SK-N-SH (cell line): ENCODE measurements at regions not wholly inside any gene's neighbourhood (a gene's known extent, or its start where the extent isn't known, plus 50 kb on each side); places are given as distances from the start of the nearest gene placed in this dataset.

Experiments used
- CTCF ChIA-PET: fragments of 300-600, 350-600 bp; formaldehyde crosslinking; extraction: SDS; loops from one replicate; lab custom pipeline; 2021; lab: Yijun Ruan, JAX
- POLR2A ChIA-PET: fragments of 350-600 bp; sonication (Branson Sonifier 250); formaldehyde crosslinking; extraction: SDS; loops from one replicate; lab custom pipeline; 2020; ENCODE audit warnings: antibody characterized with exemption, inconsistent platforms; lab: Yijun Ruan, JAX
- DNase-seq: peaks from one replicate; pipeline ENCODE4 v3.0.0; 2012
- H2AFZ ChIP-seq: fragments of 200-600 bp; sonication (generic); 2 replicates; pipeline ENCODE4 v1.8.1; 2016; ENCODE audit warnings: antibody characterized with exemption, mild to moderate bottlenecking, low read depth
- H3F3A ChIP-seq: fragments of 200-600 bp; sonication (generic); replicated peaks from 2 replicates; pipeline ENCODE3; 2016; ENCODE audit warnings: antibody characterized with exemption, mild to moderate bottlenecking; ENCODE audit not compliant: insufficient read depth
- H3K27ac ChIP-seq, 2 experiments: fragments of 200-500 bp in 1 of 2; fragments of 200-600 bp in 1 of 2; sonication (Bioruptor generic) in 1 of 2; sonication (generic), shearing (Covaris generic) in 1 of 2; 2 replicates each; pipeline versions ENCODE4 v1.5.1 to v1.6.1; 2014 to 2016; ENCODE audit warnings: low read depth in 2 of 2, inconsistent platforms in 1 of 2, low read length in 1 of 2, mild to moderate bottlenecking in 1 of 2, mixed read lengths in 1 of 2
- H3K27me3 ChIP-seq: fragments of 200-600 bp; sonication (generic), shearing (Covaris generic); 2 replicates; pipeline ENCODE4 v1.6.1; 2016; ENCODE audit warnings: mixed run types; ENCODE audit not compliant: insufficient read depth
- H3K36me3 ChIP-seq, 2 experiments: fragments of 200-500 bp in 1 of 2; fragments of 200-600 bp in 1 of 2; sonication (Bioruptor generic) in 1 of 2; sonication (generic) in 1 of 2; replicated peaks in 1 of 2; 2 replicates each; pipeline versions ENCODE3 to v1.5.1; 2014 to 2016; ENCODE audit warnings: low read length in 1 of 2, mild to moderate bottlenecking in 1 of 2; ENCODE audit not compliant: insufficient read depth in 2 of 2, control insufficient read depth in 1 of 2
- H3K4me1 ChIP-seq, 2 experiments: fragments of 200-500 bp in 1 of 2; fragments of 200-600 bp in 1 of 2; sonication (Bioruptor generic) in 1 of 2; sonication (generic), shearing (Covaris generic) in 1 of 2; 2 replicates each; pipeline versions ENCODE4 v1.5.1 to v1.6.1; 2014 to 2016; ENCODE audit warnings: low read depth in 1 of 2, low read length in 1 of 2, mixed run types in 1 of 2; ENCODE audit not compliant: insufficient read depth in 2 of 2, control insufficient read depth in 1 of 2
- H3K4me2 ChIP-seq: fragments of 200-600 bp; sonication (generic), shearing (Covaris generic); 2 replicates; pipeline ENCODE4 v1.6.1; 2017; ENCODE audit warnings: mixed run types
- H3K4me3 ChIP-seq, 2 experiments: fragments of 200-500 bp in 1 of 2; fragments of 200-600 bp in 1 of 2; sonication (Bioruptor generic) in 1 of 2; sonication (generic), shearing (Covaris generic) in 1 of 2; 2 replicates each; pipeline versions ENCODE4 v1.5.1 to v1.8.1; 2014 to 2016; ENCODE audit warnings: low read depth in 2 of 2, inconsistent platforms in 1 of 2, low read length in 1 of 2, mild to moderate bottlenecking in 1 of 2, mixed read lengths in 1 of 2, moderate library complexity in 1 of 2
- H3K79me2 ChIP-seq: fragments of 200-600 bp; sonication (generic); 2 replicates; pipeline ENCODE4 v1.8.1; 2017; ENCODE audit warnings: mild to moderate bottlenecking; ENCODE audit not compliant: insufficient read depth
- H3K9ac ChIP-seq: fragments of 200-600 bp; sonication (generic); 2 replicates; pipeline ENCODE4 v1.6.1; 2017; ENCODE audit warnings: mixed run types
- H3K9me2 ChIP-seq: fragments of 200-600 bp; sonication (generic); 2 replicates; pipeline ENCODE4 v1.6.1; 2017; ENCODE audit warnings: mixed run types
- H3K9me3 ChIP-seq: fragments of 200-600 bp; sonication (generic); 2 replicates; pipeline ENCODE4 v1.6.1; 2017; ENCODE audit warnings: mixed run types, mild to moderate bottlenecking, moderate library complexity
- H4K20me1 ChIP-seq: fragments of 200-600 bp; sonication (generic); 2 replicates; pipeline ENCODE4 v1.6.1; 2017; ENCODE audit warnings: mild to moderate bottlenecking, mixed run types; ENCODE audit not compliant: insufficient read depth
- CHD2 ChIP-seq: fragments of 150-350 bp; IDR thresholded peaks from 2 replicates; pipeline ENCODE4 v1.6.1; 2018; ENCODE audit warnings: low read length; ENCODE audit not compliant: partially characterized antibody
- ELF1 ChIP-seq: IDR thresholded peaks from 2 replicates; pipeline ENCODE4 v1.4.0; 2012
- EZH2phosphoT487 ChIP-seq: fragments of 200-600 bp; sonication (generic); IDR thresholded peaks from 2 replicates; pipeline ENCODE4 v1.6.1; 2017; ENCODE audit warnings: low read depth, mixed run types, mild to moderate bottlenecking, antibody characterized with exemption, moderate library complexity, borderline replicate concordance
- FOSL2 ChIP-seq: IDR thresholded peaks from 2 replicates; pipeline ENCODE4 v1.4.0; 2012; ENCODE audit warnings: low read depth, mild to moderate bottlenecking, moderate library complexity, borderline replicate concordance
- FOXM1 ChIP-seq: IDR thresholded peaks from 2 replicates; pipeline ENCODE4 v1.4.0; 2012; ENCODE audit warnings: low read depth, mild to moderate bottlenecking
- GABPA ChIP-seq: IDR thresholded peaks from 2 replicates; pipeline ENCODE4 v1.4.0; 2012; ENCODE audit warnings: low read depth, mild to moderate bottlenecking
- GATA2 ChIP-seq: sonication (generic); formaldehyde crosslinking; IDR thresholded peaks from 2 replicates; pipeline ENCODE4 v1.5.0; 2020; ENCODE audit warnings: mild to moderate bottlenecking, missing genetic modification reagents
- IRF3 ChIP-seq: fragments of 150-350 bp; IDR thresholded peaks from 2 replicates; pipeline ENCODE4 v1.6.1; 2016; ENCODE audit warnings: mild to moderate bottlenecking, low read depth, low read length
- JUND ChIP-seq: IDR thresholded peaks from 2 replicates; pipeline ENCODE4 v1.4.0; 2012
- MEF2A ChIP-seq: IDR thresholded peaks from 2 replicates; pipeline ENCODE4 v1.4.0; 2012; ENCODE audit warnings: low read depth, borderline replicate concordance
- MXI1 ChIP-seq: IDR thresholded peaks from 2 replicates; pipeline ENCODE4 v1.6.1; 2012; ENCODE audit warnings: mild to moderate bottlenecking, low read depth, low read length, improper control_type of control experiment
- NFIC ChIP-seq: IDR thresholded peaks from 2 replicates; pipeline ENCODE4 v1.4.0; 2012; ENCODE audit warnings: borderline replicate concordance
- POLR2AphosphoS5 ChIP-seq: IDR thresholded peaks from 2 replicates; pipeline ENCODE4 v1.6.1; 2012; ENCODE audit warnings: low read depth, low read length
- RAD21 ChIP-seq: IDR thresholded peaks from 2 replicates; pipeline ENCODE4 v1.6.1; 2012; ENCODE audit warnings: mild to moderate bottlenecking, low read length
- REST ChIP-seq: IDR thresholded peaks from 2 replicates; pipeline ENCODE4 v1.6.1; 2012; ENCODE audit warnings: mild to moderate bottlenecking, low read depth, low read length, moderate library complexity
- RFX5 ChIP-seq: IDR thresholded peaks from 2 replicates; pipeline ENCODE4 v1.6.1; 2012; ENCODE audit warnings: mild to moderate bottlenecking, improper control_type of control experiment, low read length
- SIN3A ChIP-seq: IDR thresholded peaks from 2 replicates; pipeline ENCODE4 v1.6.1; 2012; ENCODE audit warnings: low read depth, mild to moderate bottlenecking, low read length, moderate library complexity, borderline replicate concordance
- SMC3 ChIP-seq: IDR thresholded peaks from 2 replicates; pipeline ENCODE4 v1.6.1; 2012; ENCODE audit warnings: low read depth, low read length, improper control_type of control experiment
- TAF1 ChIP-seq: IDR thresholded peaks from 2 replicates; pipeline ENCODE4 v1.6.1; 2012; ENCODE audit warnings: low read depth, mild to moderate bottlenecking, low read length, moderate library complexity, borderline replicate concordance
- TCF12 ChIP-seq: IDR thresholded peaks from 2 replicates; pipeline ENCODE4 v1.4.0; 2012
- TEAD4 ChIP-seq: IDR thresholded peaks from 2 replicates; pipeline ENCODE4 v1.4.0; 2012; ENCODE audit warnings: mild to moderate bottlenecking, borderline replicate concordance; ENCODE audit not compliant: insufficient read depth
- YY1 ChIP-seq: IDR thresholded peaks from 2 replicates; pipeline ENCODE4 v1.4.0; 2012; ENCODE audit warnings: low read depth, mild to moderate bottlenecking
- WGBS: methylation state at CpG from one replicate; pipeline ENCODE4 v1.1.6; 2017; ENCODE audit warnings: low lambda C conversion rate; 5-methylcytosine and 5-hydroxymethylcytosine counted together
- TF ChIP-seq, protein P1 (sequence below): IDR thresholded peaks from 2 replicates; pipeline ENCODE4; 2012
- TF ChIP-seq, protein P2 (sequence below): IDR thresholded peaks from 2 replicates; pipeline ENCODE4 v1.4.0; 2012; ENCODE audit warnings: low read depth, borderline replicate concordance
- TF ChIP-seq, protein P3 (sequence below): IDR thresholded peaks from 2 replicates; pipeline ENCODE4 v1.4.0; 2012; ENCODE audit warnings: low read depth, borderline replicate concordance

- no peak for TF ChIP-seq REST
Observed at GRCh38 chr5:60335913-60336312, 364.1 kb downstream of the DEPDC1B start (continued).

DNA sequence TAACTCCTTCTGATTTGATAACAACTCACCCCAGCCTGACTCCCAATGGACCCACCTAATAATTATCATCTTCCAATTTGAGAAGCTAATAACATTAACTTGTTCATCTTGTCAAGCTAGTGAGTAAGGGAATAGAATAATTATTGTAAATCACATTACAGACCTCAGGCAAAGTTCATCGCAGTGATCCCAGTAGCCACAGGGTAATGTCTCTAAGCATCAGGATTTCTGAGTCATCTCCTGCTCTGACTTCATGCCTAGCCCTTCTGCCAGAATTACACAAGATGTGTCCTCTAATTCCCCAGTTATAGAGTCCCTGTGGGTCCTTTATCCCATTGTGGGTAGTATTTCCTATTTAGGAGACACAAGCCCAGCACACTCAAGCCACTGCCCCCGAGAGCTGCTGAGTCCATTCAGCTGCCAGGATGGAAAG lies 365.7 kb downstream of the DEPDC1B start:
- Histone ChIP-seq H3K9me2 (no peaks in the 10 kb centered on the region), H3K4me2 (peak overlapping the region; percentile 32; the same call in 1 of the 2 replicates), H4K20me1 (no peaks in the 10 kb centered on the region), H3F3A (peaks cover 22% of the 10 kb centered on the region), H3K79me2 (no peaks in the 10 kb centered on the region), H3K9ac (no peak overlapping the region), H3K27me3 (no peaks in the 10 kb centered on the region), H3K4me1 (peaks cover 7 to 17% of the 10 kb centered on the region in 2 experiments), H2AFZ (no peak overlapping the region), H3K9me3 (no peaks in the 10 kb centered on the region), H3K4me3 (no peak overlapping the region), H3K27ac (peak overlapping the region in 1 of 2 experiments; percentile 78; a peak in 2 of 4 replicates), H3K36me3 (no peaks in the 10 kb centered on the region)
- DNase-seq: no peak
- ChIA-PET POLR2A (no interaction called here), CTCF (interaction anchor here (1.2 kb wide), 1 partner anchor 26 kb away, joined by 3 read pairs; no protein-coding TSS in a partner anchor)
- WGBS: 11% methylated on average over 2 of the region's 2 CpGs
- TF ChIP-seq GATA2 (CRISPR knock-in tag) (no peak), YY1 (no peak), NFIC (peak; percentile 72), RAD21 (no peak), MXI1 (no peak), JUND (peak; percentile 79), IRF3 (no peak), POLR2AphosphoS5 (peak; percentile 16; the same call in 1 of the 2 replicates), TEAD4 (peak; percentile 36; the same call in 1 of the 2 replicates), RFX5 (no peak), EZH2phosphoT487 (no peak), TAF1 (no peak), CHD2 (no peak), SMC3 (no peak), GABPA (no peak), FOSL2 (peak; percentile 84), MEF2A (peak; percentile 38; the same call in 1 of the 2 replicates), TCF12 (peak; percentile 65), ELF1 (no peak), SIN3A (no peak), FOXM1 (0 out of 2 replicates have a peak, but pooled peaks have one; percentile 32)
- TF ChIP-seq, protein P1, sequence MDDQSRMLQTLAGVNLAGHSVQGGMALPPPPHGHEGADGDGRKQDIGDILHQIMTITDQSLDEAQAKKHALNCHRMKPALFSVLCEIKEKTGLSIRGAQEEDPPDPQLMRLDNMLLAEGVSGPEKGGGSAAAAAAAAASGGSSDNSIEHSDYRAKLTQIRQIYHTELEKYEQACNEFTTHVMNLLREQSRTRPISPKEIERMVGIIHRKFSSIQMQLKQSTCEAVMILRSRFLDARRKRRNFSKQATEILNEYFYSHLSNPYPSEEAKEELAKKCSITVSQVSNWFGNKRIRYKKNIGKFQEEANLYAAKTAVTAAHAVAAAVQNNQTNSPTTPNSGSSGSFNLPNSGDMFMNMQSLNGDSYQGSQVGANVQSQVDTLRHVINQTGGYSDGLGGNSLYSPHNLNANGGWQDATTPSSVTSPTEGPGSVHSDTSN: peak; percentile 73
- TF ChIP-seq, protein P2, sequence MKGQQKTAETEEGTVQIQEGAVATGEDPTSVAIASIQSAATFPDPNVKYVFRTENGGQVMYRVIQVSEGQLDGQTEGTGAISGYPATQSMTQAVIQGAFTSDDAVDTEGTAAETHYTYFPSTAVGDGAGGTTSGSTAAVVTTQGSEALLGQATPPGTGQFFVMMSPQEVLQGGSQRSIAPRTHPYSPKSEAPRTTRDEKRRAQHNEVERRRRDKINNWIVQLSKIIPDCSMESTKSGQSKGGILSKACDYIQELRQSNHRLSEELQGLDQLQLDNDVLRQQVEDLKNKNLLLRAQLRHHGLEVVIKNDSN: no peak
- TF ChIP-seq, protein P3, sequence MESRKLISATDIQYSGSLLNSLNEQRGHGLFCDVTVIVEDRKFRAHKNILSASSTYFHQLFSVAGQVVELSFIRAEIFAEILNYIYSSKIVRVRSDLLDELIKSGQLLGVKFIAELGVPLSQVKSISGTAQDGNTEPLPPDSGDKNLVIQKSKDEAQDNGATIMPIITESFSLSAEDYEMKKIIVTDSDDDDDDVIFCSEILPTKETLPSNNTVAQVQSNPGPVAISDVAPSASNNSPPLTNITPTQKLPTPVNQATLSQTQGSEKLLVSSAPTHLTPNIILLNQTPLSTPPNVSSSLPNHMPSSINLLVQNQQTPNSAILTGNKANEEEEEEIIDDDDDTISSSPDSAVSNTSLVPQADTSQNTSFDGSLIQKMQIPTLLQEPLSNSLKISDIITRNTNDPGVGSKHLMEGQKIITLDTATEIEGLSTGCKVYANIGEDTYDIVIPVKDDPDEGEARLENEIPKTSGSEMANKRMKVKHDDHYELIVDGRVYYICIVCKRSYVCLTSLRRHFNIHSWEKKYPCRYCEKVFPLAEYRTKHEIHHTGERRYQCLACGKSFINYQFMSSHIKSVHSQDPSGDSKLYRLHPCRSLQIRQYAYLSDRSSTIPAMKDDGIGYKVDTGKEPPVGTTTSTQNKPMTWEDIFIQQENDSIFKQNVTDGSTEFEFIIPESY: no peak
